GM19438 (cell line): ENCODE measurements at regions not wholly inside any gene's neighbourhood (a gene's known extent, or its start where the extent isn't known, plus 50 kb on each side); places are given as distances from the start of the nearest gene placed in this dataset.
"Not testable (repeated sequence)": the region's sequence is repeated elsewhere in the genome, so short reads cannot be mapped to it uniquely, and the experiment has no call there.

Experiments
- ATAC-seq: cut with Tn5 transposase; IDR thresholded peaks from one replicate; pipeline ENCODE4 v1.9.1; 2021; ENCODE audit warnings: low read depth; ENCODE audit not compliant: unreplicated experiment

GRCh38 chr2:82964341-82964740 is 1494.7 kb downstream of the SUCLG1 start:
- ATAC-seq: no peak

DNA sequence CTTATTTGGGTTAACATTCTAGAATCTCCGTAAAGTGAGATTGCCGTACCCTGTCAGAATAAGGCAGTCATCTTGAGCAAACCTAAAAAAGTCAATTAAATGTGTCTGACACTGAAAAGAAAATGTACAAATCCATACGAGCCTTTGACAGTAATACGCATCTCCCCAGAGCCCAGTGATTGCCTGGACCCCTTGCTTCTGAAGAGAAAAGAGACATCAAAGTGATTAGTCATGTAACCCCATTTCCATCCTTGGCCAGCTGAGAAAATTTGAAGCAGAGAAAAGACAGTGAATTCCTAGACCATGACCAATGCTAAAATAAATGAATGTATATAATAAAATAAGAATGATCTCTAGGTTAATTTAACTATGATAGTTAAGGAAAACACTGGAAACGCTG is 1499.4 kb downstream of the SUCLG1 start:
- no peak for ATAC-seq

DNA sequence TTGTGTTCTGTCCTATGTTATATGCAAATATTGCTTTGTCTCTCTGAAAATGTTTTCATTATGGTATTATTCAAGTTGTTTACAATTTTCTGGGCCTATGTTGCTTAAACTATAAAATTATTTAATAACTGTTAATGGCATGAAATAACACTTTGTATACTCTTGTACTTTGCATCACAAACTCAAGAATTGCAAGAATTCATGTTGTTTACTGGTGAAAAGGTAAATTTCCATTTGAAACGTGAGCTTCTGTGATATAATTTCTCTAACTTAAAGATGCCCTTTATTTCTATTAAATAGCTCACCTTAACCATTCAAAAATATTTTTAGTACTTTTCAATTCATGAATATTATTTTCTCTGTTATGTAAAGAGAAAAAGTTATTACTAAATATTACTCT is 1504.2 kb downstream of the SUCLG1 start:
- no peak for ATAC-seq

GRCh38 chr2:82939211-82939610 is 1519.9 kb downstream of the SUCLG1 start:
- ATAC-seq: no peak

DNA sequence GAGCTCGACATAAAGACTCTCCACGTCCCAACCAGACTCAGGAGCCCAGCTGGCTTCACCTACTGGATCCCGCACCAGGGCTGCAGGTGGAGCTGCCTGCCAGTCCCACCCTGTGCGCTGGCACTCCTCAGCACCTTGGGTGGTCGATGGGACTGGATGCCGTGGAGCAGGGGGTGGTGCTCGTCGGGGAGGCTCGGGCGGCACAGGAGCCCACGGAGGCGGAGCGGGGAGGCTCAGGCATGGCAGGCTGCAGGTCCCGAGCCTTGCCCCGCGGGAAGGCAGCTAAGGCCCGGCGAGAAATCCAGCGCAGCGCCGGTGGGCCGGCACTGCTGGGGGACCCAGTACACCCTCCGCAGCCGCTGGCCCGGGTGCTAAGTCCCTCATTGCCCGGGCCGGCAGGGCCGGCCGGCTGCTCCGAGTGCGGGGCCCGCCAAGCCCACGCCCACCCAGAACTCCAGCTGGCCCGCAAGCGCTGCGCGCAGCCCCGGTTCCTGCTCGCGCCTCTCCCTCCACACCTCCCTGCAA is 1520.7 kb downstream of the SUCLG1 start:
- not testable (repeated sequence) for ATAC-seq

GRCh38 chr2:82913566-82913965 is 1545.5 kb downstream of the SUCLG1 start:
- ATAC-seq: no peak

GRCh38 chr2:82896117-82896516 is 1563.0 kb downstream of the SUCLG1 start:
- ATAC-seq: no peak

GRCh38 chr2:82893190-82893589 is 1565.9 kb downstream of the SUCLG1 start:
- no peak for ATAC-seq

DNA sequence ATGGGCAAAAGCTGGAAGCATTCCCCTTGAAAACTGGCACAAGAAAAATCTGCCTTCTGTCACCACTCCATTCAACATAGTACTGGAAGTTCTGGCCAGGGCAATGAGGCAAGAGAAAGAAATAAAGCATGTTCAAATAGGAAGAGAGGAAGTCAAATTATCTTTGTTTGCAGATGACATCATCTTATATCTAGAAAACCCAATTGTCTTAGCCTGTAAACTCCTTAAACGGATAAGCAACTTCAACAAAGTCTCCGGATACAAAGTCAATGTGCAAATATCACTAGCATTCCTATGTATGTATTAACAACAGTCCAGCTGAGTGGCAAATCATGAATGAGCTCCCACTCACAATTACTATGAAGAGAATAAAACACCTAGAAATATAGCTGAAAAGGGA is 1579.3 kb downstream of the SUCLG1 start:
- ATAC-seq: no peak

GRCh38 chr2:82875858-82876257 is 1583.2 kb downstream of the SUCLG1 start:
- ATAC-seq: no peak

DNA sequence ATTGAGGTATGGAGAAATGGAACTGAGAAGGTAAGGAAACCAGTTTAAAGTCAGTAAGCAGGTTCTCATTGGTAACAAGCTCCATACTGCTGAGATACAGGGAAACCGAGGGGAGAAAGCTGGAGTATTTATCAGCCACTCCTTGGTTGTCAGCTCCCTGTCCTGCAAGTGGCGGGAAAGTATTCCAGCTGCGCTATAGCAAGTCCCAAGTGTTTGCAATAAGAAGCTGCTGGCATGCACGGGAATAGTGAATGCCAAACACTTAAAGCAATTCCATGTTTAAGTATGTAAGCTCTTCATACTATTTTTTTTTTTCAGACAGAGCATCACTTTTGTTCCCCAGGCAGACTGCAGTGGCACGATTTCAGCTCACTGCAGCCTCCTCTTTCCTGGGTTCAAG is 1601.1 kb downstream of the SUCLG1 start:
- ATAC-seq: no peak

DNA sequence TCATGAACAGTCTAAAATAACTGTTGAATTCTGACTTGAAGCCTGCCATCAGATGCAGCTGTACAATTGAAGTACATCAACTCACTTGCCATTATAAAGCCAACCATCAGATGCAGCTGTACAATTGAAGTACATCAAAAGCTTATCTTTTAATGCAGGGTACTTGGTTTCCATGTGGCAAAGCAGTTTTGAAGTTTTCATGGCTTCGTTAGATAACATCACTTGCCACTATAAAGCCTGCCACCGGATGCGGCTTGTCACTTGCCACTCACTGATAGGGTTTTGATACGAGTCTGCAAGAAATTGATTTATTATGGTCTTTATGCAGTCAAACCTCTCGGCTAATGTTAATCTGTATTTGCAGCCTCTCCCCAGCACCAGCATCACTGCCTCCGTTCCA is 1605.8 kb downstream of the SUCLG1 start:
- no peak for ATAC-seq

- no peak for ATAC-seq
Observed at GRCh38 chr2:82852787-82853186, 1606.3 kb downstream of the SUCLG1 start.

DNA sequence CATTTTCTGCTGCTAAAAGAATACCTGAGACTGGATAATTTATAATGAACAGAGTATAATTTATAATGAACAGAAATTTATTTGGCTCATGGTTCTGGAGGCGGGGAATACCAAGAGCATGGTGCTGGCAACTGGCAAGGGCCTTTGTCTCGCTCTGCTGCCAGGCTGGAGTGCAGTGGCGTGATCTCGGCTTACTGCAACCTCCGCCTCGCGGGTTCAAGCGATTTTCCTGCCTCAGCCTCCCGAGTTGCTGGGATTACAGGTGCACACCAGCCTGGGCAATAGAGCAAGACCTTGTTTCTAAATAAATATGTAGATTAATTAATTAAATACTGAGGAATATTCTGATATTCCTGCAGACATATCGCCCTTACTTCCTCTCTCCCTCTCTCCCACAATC is 1610.8 kb downstream of the SUCLG1 start:
- ATAC-seq: no peak

- no peak for ATAC-seq
Observed at GRCh38 chr2:82839036-82839435, 1620.0 kb downstream of the SUCLG1 start.

DNA sequence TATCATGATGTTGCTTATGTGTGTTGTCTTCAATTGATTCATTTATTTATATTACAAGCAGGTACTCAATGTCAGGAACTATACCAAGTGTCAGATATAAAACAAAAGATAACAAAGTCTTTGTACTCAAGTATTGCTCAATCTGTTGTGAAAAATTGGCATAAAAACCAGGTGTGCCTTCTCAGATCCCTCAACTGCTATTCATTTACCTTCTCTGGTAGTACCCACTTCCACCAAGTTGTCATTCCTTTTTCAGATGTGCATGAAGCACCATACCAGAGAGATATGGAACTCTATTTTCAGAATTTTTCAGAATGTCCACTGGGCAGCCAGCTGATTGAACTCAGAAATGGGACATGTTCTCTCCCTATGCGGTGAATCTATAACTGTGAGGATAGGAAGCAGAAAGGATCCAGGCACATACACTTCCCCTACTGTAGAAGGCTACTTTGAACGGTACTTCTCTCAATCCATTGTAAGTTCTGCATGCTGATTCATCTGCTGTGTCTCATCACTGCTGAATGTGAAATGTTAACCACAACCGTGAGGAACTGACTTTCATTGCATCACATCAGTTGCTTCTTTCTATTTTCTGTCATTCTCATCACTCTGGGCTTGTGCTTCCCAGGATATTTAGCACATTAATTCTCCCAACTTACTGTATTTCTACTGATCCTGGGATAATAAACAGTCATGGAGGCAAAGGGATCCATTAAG is 1621.3 kb downstream of the SUCLG1 start:
- ATAC-seq: no peak

GRCh38 chr2:82834893-82835292 is 1624.2 kb downstream of the SUCLG1 start:
- ATAC-seq: no peak

GRCh38 chr2:82827426-82827825 is 1631.7 kb downstream of the SUCLG1 start:
- no peak for ATAC-seq

GRCh38 chr2:82826437-82826836 is 1632.6 kb downstream of the SUCLG1 start:
- ATAC-seq: no peak

DNA sequence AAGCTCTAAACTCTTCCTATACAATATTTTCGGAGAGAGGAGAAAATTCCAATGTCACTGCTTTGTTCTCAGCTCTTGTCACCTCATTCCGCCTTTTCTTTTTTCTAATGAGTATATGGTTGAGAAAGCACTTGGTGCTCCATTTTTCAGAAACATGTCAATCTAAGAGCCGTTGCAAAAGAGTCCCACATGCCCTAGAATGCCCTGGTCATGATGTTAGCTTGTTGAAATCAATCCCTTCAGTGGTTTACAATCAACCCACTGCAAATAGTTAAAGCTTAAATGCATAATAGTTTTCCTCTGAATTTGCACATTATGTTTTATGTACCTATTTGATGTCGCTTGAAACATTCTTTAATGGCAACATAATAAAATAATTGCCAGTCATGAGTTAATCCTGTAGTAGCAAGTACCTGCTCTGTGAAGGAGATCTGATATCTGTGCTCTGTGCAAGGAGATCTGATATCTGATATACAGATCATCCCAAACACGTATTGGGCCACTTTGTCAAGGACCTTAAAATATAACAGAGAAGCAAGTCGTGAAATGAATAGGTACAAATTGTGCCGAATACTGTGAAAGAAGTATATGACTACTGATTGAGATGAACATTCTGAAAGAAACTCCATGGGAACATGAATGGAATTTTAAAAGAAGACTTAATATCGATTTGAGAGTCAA is 1633.5 kb downstream of the SUCLG1 start:
- no peak for ATAC-seq

DNA sequence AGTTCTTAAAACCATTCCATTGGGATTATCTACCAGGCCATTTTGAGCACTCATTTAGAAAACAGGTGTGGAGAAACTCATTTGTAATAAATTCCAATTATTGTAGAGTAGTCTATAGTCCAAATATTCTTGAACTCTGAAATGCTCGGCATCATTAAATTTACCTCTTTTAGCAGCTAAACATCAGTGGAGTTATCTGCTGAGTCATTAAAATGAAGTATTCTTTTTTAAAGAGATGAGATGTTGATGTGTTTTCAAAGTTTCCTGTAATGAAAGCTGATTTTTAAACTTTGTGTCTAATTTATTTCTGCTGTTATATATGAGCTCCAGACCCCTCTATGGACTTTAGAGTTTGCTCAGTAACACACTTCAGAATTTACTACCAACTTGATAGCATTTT is 1635.2 kb downstream of the SUCLG1 start:
- ATAC-seq: no peak

GRCh38 chr2:82819951-82820350 is 1639.1 kb downstream of the SUCLG1 start:
- no peak for ATAC-seq
